ENCODE measurements at regions not wholly inside any gene's neighbourhood (a gene's known extent, or its start where the extent isn't known, plus 50 kb on each side); places are given as distances from the start of the nearest gene placed in this dataset.
"Not testable (repeated sequence)": the region's sequence is repeated elsewhere in the genome, so short reads cannot be mapped to it uniquely, and the experiment has no call there.

- TF ChIP-seq POLR2A, EP300 (IDR thresholded peaks at IDR 0.05): not testable (repeated sequence)
- TF ChIP-seq, protein P1, sequence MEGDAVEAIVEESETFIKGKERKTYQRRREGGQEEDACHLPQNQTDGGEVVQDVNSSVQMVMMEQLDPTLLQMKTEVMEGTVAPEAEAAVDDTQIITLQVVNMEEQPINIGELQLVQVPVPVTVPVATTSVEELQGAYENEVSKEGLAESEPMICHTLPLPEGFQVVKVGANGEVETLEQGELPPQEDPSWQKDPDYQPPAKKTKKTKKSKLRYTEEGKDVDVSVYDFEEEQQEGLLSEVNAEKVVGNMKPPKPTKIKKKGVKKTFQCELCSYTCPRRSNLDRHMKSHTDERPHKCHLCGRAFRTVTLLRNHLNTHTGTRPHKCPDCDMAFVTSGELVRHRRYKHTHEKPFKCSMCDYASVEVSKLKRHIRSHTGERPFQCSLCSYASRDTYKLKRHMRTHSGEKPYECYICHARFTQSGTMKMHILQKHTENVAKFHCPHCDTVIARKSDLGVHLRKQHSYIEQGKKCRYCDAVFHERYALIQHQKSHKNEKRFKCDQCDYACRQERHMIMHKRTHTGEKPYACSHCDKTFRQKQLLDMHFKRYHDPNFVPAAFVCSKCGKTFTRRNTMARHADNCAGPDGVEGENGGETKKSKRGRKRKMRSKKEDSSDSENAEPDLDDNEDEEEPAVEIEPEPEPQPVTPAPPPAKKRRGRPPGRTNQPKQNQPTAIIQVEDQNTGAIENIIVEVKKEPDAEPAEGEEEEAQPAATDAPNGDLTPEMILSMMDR (IDR thresholded peaks at IDR 0.05): not testable (repeated sequence)
Observed at GRCh38 chr5:119725291-119725690, 95.9 kb downstream of the FAM170A start.

Measured in tibial nerve (tissue), 4 donors.